ENCODE measurements at regions not wholly inside any gene's neighbourhood (a gene's known extent, or its start where the extent isn't known, plus 50 kb on each side); places are given as distances from the start of the nearest gene placed in this dataset.

GRCh38 chr14:76927971-76928700 is 100.4 kb downstream of the IRF2BPL start:
- no peak for DNase-seq (ENCODE audit: low read depth in 2 of 2, low spot score in 1 of 2)

GRCh38 chr14:76926521-76927251 is 100.5 kb downstream of the LRRC74A start:
- peak in 1 of 2 donors; percentile 19 for DNase-seq (ENCODE audit: low read depth in 2 of 2, low spot score in 1 of 2)

- no peak for DNase-seq (ENCODE audit: low read depth in 2 of 2, low spot score in 1 of 2)
Observed at GRCh38 chr14:76925097-76925441, 98.9 kb downstream of the LRRC74A start.

GRCh38 chr14:76924371-76925096 is 98.3 kb downstream of the LRRC74A start:
- DNase-seq (ENCODE audit: low read depth in 2 of 2, low spot score in 1 of 2) = no peak

GRCh38 chr14:76923431-76924370 is 97.5 kb downstream of the LRRC74A start:
- DNase-seq (ENCODE audit: low read depth in 2 of 2, low spot score in 1 of 2) = no peak

GRCh38 chr14:76922584-76922983 is 96.4 kb downstream of the LRRC74A start:
- no peak for DNase-seq (ENCODE audit: low read depth in 2 of 2, low spot score in 1 of 2)

GRCh38 chr14:76922092-76922491 is 95.9 kb downstream of the LRRC74A start:
- DNase-seq (ENCODE audit: low read depth in 2 of 2, low spot score in 1 of 2) = no peak

GRCh38 chr14:76921088-76921399 is 94.8 kb downstream of the LRRC74A start:
- DNase-seq (ENCODE audit: low read depth in 2 of 2, low spot score in 1 of 2) = no peak

- no peak for DNase-seq (ENCODE audit: low read depth in 2 of 2, low spot score in 1 of 2)
Observed at GRCh38 chr14:76920331-76921087, 94.3 kb downstream of the LRRC74A start.

GRCh38 chr14:76919431-76920330 is 93.5 kb downstream of the LRRC74A start:
- DNase-seq (ENCODE audit: low read depth in 2 of 2, low spot score in 1 of 2) = no peak
